ENCODE measurements at regions not wholly inside any gene's neighbourhood (a gene's known extent, or its start where the extent isn't known, plus 50 kb on each side); places are given as distances from the start of the nearest gene placed in this dataset.
"Not testable (repeated sequence)": the region's sequence is repeated elsewhere in the genome, so short reads cannot be mapped to it uniquely, and the experiment has no call there.

- DNase-seq (ENCODE audit: low read depth in 4 of 4, low spot score in 3 of 4), result no peak
These were observed 841.6 kb upstream of the B3GALT2 start for GRCh38 chr1:194028002-194028401.

GRCh38 chr1:194026422-194026821 is 840.0 kb upstream of the B3GALT2 start:
- DNase-seq (ENCODE audit: low read depth in 4 of 4, low spot score in 3 of 4), result no peak

GRCh38 chr1:194024659-194025058 is 838.2 kb upstream of the B3GALT2 start:
- no peak for DNase-seq (ENCODE audit: low read depth in 4 of 4, low spot score in 3 of 4)

DNA sequence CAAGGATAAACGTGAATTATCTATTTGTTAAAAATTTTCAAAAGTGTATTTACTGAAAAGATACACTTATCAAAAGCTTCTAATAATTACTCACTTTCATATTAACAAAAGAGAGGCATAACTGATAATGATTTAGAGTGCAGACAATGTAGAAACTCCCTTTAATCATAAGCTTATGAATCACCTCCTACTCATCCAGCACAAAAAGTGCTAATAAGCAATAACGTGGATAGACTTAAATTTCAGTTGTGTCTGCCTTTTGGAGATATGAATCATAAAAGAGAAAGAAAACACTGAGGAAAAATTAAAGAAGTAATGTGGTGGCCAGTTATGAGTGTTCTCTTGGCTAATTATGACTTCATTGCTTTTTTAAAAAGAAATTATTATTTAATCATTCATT is 827.6 kb upstream of the B3GALT2 start:
- no peak for DNase-seq (ENCODE audit: low read depth in 4 of 4, low spot score in 3 of 4)

GRCh38 chr1:194013561-194013960 is 827.1 kb upstream of the B3GALT2 start:
- DNase-seq (ENCODE audit: low read depth in 4 of 4, low spot score in 3 of 4), result no peak

DNA sequence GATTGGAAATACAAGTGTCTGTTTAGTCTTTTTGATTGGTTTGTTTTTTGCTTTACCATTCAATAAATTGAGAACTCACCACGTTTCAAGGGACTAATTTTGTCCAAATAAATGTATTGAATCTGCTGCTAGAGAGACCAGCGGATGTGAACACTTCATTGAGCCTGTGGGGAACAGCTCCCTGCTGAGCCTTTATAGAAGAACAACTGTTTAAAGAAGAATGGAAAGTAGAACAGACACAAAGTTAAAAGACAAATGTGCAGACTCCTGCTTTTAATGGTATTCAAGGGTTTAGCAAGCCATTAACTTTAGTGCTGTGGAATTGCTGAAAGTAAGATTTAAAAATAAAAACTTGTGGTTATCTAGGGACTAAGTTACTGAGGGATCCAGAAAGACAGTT is 817.7 kb upstream of the B3GALT2 start:
- DNase-seq (ENCODE audit: low read depth in 4 of 4, low spot score in 3 of 4), result no peak

DNA sequence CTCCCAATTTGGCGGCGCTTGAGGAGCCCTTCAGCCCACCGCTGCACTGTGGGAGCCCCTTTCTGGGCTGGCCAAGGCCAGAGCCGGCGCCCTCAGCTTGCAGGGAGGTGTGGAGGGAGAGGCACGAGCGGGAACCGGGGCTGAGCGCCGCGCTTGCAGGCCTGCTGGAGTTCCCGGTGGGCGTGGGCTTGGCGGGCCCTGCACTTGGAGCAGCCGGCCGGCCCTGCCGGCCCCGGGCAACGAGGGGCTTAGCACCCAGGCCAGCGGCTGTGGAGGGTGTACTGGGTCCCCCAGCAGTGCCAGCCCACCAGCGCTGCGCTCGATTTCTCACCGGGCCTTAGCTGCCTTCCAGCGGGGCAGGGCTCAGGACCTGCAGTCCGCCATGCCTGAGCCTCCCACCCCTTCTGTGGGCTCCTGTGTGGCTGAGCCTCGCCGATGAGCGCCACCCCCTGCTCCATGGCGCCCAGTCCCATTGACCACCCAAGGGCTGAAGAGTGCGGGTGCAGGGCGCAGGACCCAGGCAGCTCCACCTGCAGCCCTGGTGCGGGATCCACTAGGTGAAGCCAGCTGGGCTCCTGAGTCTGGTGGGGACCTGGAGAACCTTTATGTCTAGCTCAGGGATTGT is 815.4 kb upstream of the B3GALT2 start:
- DNase-seq (ENCODE audit: low read depth in 4 of 4, low spot score in 3 of 4), result not testable (repeated sequence)

GRCh38 chr1:193988885-193989284 is 802.5 kb upstream of the B3GALT2 start:
- no peak for DNase-seq (ENCODE audit: low read depth in 4 of 4, low spot score in 3 of 4)

DNA sequence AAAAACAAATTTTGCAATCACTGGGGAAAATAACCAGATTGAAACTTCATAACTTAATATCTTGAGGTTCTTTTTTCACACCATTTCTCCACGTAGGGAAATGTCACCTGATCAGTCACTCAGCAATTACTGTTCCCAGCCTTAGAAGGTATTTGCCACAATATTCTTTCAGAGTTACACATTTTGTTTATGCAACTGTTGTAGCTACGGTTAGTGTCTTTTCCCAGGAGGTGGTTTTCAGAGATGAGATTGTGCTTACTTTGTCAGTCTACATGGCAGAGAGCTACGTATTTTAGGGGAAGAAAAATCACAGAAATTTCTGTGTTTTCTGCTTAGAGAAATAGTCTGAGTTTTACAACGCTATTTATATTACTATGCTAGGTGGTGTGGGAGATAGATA is 792.8 kb upstream of the B3GALT2 start:
- no peak for DNase-seq (ENCODE audit: low read depth in 4 of 4, low spot score in 3 of 4)

DNA sequence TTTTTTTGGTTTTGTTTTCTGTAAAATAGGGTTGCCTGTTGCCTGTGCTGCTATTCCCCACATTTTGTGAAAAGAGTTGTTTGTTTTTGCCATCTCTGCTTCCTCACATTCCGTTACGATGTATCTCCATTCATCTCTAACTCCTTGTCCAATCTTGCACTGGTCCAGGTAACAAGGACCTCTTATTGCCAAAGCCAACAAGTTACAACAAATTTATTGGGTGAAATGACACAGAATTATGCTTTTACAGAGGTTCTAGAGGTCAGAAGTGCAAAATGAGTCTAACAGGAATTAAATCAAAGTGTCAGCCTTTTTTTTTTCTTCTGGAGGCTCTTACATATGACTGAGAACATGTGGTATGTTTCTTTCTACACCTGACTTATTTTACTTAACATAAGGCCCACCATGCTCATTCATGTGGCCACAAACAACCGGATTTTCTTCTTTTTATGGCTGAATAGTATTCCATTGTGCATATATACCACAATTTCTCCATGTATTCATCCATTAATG is 787.9 kb upstream of the B3GALT2 start:
- DNase-seq (ENCODE audit: low read depth in 4 of 4, low spot score in 3 of 4), result no peak

- DNase-seq (ENCODE audit: low read depth in 4 of 4, low spot score in 3 of 4), result no peak
These were observed 787.0 kb upstream of the B3GALT2 start for GRCh38 chr1:193973428-193973827.

GRCh38 chr1:193971595-193971994 is 785.2 kb upstream of the B3GALT2 start:
- no peak for DNase-seq (ENCODE audit: low read depth in 4 of 4, low spot score in 3 of 4)

DNA sequence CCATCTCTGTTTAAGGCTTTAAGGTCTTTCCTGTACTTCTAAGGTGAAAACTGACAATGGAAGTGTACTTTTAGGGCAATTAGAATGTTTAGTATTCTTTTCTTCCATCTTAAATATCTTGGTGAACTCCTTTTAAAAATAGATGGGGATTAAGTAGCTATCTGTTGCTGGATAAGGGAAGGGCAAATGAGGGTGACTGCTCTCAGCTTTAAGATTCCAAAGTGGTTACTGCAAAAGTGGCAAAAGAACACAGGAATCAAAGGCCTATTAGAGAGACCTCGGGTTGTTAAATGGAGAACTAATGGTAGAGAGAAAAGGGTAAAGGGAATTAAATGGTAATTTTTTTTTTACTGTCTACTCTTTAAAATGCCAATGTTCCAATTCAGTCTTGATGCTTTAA is 774.1 kb upstream of the B3GALT2 start:
- no peak for DNase-seq (ENCODE audit: low read depth in 4 of 4, low spot score in 3 of 4)

GRCh38 chr1:193960040-193960439 is 773.6 kb upstream of the B3GALT2 start:
- DNase-seq (ENCODE audit: low read depth in 4 of 4, low spot score in 3 of 4), result no peak

DNA sequence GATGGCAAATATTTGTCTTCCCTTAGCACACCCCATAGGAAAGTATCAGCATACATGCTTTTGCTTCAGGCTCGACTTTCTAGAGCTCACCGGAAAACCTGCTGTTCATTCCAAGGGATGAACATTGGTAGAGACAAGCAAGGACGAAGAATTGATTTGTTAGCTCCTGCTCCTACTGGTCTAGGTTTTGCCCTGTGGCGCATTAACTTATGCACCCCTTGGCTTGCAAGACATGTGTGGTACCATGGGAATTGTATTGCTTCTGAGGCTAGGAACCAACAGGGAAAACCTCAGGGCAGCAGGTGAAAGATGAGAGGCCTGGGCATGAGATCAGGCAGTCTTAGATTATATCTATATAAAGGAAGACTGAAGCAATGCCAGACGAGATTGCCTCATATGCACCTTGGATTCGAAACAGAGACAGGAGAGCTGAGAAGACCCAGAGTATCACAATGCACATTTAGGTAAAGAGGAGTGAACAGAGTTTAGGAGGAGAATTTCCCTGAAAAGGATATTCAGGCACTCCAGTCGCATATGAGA is 771.2 kb upstream of the B3GALT2 start:
- no peak for DNase-seq (ENCODE audit: low read depth in 4 of 4, low spot score in 3 of 4)

DNA sequence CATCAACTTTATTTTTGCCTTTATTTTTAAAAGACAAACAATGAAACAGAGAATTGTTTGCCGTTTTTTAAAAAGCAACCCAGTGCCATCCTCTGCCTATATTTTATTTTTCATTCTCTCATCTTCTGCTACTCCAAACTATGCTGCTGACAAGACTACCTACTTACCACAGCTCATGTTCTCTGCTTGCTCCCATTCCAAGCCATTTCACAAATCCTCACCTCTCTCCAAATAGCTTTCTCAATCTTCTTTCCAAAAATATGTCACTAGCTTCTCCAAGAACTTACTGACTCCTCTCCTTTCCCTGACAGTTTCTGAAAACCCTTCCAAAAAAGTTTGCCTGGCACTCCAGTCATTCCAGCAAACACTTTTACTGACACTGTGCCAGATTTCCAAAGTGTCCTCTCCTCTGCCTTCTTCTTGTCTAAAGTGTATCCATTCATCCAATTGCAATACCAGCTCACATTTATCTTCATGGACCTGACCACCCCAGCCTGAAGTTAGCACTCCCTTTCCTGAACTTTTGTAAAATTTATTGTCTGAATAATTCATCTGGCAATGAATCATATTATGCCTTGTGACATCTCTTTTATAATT is 766.5 kb upstream of the B3GALT2 start:
- DNase-seq (ENCODE audit: low read depth in 4 of 4, low spot score in 3 of 4), result no peak

GRCh38 chr1:193951984-193952383 is 765.6 kb upstream of the B3GALT2 start:
- DNase-seq (ENCODE audit: low read depth in 4 of 4, low spot score in 3 of 4), result no peak

GRCh38 chr1:193944454-193944853 is 758.0 kb upstream of the B3GALT2 start:
- DNase-seq (ENCODE audit: low read depth in 4 of 4, low spot score in 3 of 4), result no peak

DNA sequence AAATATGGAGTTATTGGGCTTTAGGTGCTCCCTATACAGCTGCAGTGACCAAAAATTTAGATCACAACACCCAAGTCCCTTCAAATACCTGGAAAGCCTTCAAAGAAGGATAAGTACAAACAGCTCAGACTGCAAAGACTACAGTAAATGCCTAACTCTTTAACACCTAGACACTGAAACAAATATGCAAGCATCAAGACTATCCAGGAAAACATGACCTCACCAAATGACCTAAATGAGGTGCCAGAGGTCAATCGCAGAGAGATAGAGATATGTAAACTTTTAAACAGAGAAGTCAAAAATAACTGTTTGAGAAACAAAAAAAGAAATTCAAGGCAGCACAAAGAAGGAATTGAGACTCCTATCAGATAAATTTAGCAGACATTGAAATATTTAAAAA is 753.8 kb upstream of the B3GALT2 start:
- DNase-seq (ENCODE audit: low read depth in 4 of 4, low spot score in 3 of 4), result no peak

GRCh38 chr1:193939585-193939984 is 753.2 kb upstream of the B3GALT2 start:
- no peak for DNase-seq (ENCODE audit: low read depth in 4 of 4, low spot score in 3 of 4)

GRCh38 chr1:193937308-193937707 is 750.9 kb upstream of the B3GALT2 start:
- DNase-seq (ENCODE audit: low read depth in 4 of 4, low spot score in 3 of 4), result no peak

GRCh38 chr1:193932979-193933378 is 746.6 kb upstream of the B3GALT2 start:
- DNase-seq (ENCODE audit: low read depth in 4 of 4, low spot score in 3 of 4), result no peak
